ENCODE measurements at regions not wholly inside any gene's neighbourhood (a gene's known extent, or its start where the extent isn't known, plus 50 kb on each side); places are given as distances from the start of the nearest gene placed in this dataset.

DNA sequence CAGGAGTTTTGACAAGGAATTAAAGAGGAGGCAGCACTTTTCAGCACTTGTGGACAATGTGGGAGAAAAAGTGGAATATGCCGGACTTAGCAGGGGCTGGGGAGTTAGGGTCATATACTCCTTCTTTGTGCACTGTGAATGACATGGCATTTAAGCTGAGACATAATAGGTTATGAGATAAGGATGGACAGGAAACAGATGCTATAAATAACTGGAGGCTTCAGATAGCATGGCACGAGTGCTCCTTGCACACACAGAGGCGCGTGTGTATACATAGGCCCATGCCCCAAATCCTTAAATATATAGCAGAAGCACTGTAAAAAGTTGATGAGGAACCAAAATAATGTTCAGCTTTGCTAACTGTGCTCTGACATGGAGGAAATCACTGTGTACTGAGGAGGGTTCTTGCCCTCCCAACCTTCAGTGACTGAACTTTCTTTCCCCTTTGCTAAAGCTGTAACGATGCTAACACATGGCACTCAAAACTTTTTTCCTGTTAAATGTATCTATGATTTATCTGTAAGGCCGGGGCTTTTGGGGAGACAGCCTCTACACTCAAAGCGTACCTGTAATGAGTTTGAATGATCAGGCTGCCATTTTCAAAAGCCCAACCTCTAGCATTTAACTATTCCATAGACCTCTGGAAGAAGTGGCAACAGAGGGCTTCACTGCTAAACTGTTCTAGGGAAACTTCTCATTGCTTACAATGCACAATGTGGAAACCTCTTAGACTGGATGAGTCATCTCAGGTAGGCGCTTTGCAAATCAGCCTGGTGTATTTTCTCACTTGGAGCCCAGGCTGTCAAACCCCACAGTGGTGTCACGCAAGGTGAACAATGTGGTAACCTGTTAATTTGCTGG is 784.6 kb downstream of the NR2F2 start:
- H3K4me3 ChIP-seq (ENCODE audit: insufficient read length, low read depth), result no peak overlapping the region
- no peaks in the 10 kb centered on the region for H3K36me3 ChIP-seq (ENCODE audit: insufficient read depth, insufficient read length, low read length)
- no peaks in the 10 kb centered on the region for H3K27me3 ChIP-seq (ENCODE audit: insufficient read depth, insufficient read length)
- H3K9ac ChIP-seq (ENCODE audit: insufficient read length, low read depth), result no peak overlapping the region
- TF ChIP-seq ZNF274 (IDR thresholded peaks at IDR 0.05; ENCODE audit: low read depth, low read length), result no peak
- TF ChIP-seq YY1 (IDR thresholded peaks at IDR 0.05; ENCODE audit: insufficient read depth, insufficient read length), result no peak
- H3K4me1 ChIP-seq (ENCODE audit: insufficient read depth, insufficient read length), result no peaks in the 10 kb centered on the region
- no peaks in the 10 kb centered on the region for H3K9me3 ChIP-seq (ENCODE audit: insufficient read depth, low read length)
- no peak for DNase-seq (ENCODE audit: low read depth, low spot score)

DNA sequence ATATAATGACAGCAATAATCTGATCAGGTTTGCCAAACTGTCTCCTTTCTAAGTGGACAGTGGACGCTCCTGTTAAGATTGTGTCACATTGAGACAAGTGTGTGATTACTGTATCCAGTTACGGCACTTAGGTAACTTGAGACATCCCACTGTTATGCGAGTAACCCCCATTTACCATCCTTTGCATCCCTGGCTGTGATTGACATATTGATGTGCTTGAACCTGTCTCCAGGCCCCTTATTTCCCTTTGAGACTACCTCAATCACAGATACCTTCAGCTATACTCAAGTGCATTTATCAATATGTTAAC is 785.2 kb downstream of the NR2F2 start:
- Histone ChIP-seq H3K27me3 (ENCODE audit: insufficient read depth, insufficient read length) (no peaks in the 10 kb centered on the region), H3K4me1 (ENCODE audit: insufficient read depth, insufficient read length) (no peaks in the 10 kb centered on the region), H3K4me3 (ENCODE audit: insufficient read length, low read depth) (no peak overlapping the region), H3K9ac (ENCODE audit: insufficient read length, low read depth) (no peak overlapping the region), H3K36me3 (ENCODE audit: insufficient read depth, insufficient read length, low read length) (no peaks in the 10 kb centered on the region), H3K9me3 (ENCODE audit: insufficient read depth, low read length) (no peaks in the 10 kb centered on the region)
- DNase-seq (ENCODE audit: low read depth, low spot score), result no peak
- TF ChIP-seq YY1 (IDR thresholded peaks at IDR 0.05; ENCODE audit: insufficient read depth, insufficient read length), result no peak
- no peak for TF ChIP-seq ZNF274 (IDR thresholded peaks at IDR 0.05; ENCODE audit: low read depth, low read length)

GRCh38 chr15:97124790-97125189 is 794.3 kb downstream of the NR2F2 start:
- no peak for DNase-seq (ENCODE audit: low read depth, low spot score)
- no peaks in the 10 kb centered on the region for H3K36me3 ChIP-seq (ENCODE audit: insufficient read depth, insufficient read length, low read length)
- TF ChIP-seq ZNF274 (IDR thresholded peaks at IDR 0.05; ENCODE audit: low read depth, low read length) (no peak), YY1 (IDR thresholded peaks at IDR 0.05; ENCODE audit: insufficient read depth, insufficient read length) (no peak), SUZ12 (IDR thresholded peaks at IDR 0.05; ENCODE audit: extremely low read depth, insufficient read depth, insufficient read length) (no peak)
- H3K4me1 ChIP-seq (ENCODE audit: insufficient read depth, insufficient read length), result no peaks in the 10 kb centered on the region
- H3K27me3 ChIP-seq (ENCODE audit: insufficient read depth, insufficient read length), result no peaks in the 10 kb centered on the region
- no peaks in the 10 kb centered on the region for H3K9me3 ChIP-seq (ENCODE audit: insufficient read depth, low read length)
- H3K4me3 ChIP-seq (ENCODE audit: insufficient read length, low read depth), result no peak overlapping the region
- no peak overlapping the region for H3K9ac ChIP-seq (ENCODE audit: insufficient read length, low read depth)

DNA sequence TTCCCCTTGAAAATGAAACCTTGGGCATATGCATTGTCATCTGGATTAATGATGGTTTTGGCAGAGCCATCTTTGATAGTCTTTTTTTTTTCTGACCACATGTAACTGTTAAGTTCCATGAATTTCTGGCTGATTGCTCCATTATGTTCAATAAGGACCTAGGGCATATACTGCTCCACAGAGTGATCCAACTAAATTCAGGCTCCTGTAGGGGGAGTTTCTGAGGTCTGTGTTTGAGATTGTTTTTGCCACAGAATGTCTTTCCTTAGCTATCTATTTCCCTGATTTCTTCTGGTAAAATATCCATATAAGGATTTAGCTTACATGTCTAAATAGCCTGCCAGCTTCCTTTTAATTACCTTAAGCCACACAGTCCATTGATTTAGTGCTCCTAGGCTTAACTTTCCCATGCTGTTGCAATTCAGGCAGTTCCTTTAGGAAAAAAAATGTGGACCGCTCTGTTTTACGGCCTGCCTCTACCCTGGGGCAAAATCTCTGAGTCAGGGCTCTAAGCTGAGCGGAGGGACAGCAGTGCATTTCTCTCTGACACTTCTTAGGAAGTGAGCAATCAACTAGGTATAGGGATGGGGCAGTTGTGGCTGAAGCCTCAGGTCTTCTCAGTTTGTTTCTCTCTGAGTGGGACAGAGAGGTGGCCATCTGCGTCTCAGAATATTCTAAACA is 796.2 kb downstream of the NR2F2 start:
- no peak overlapping the region for H3K9ac ChIP-seq (ENCODE audit: insufficient read length, low read depth)
- no peaks in the 10 kb centered on the region for H3K9me3 ChIP-seq (ENCODE audit: insufficient read depth, low read length)
- TF ChIP-seq YY1 (IDR thresholded peaks at IDR 0.05; ENCODE audit: insufficient read depth, insufficient read length) (no peak), SUZ12 (IDR thresholded peaks at IDR 0.05; ENCODE audit: extremely low read depth, insufficient read depth, insufficient read length) (no peak)
- H3K36me3 ChIP-seq (ENCODE audit: insufficient read depth, insufficient read length, low read length), result no peaks in the 10 kb centered on the region
- no peaks in the 10 kb centered on the region for H3K4me1 ChIP-seq (ENCODE audit: insufficient read depth, insufficient read length)
- H3K27me3 ChIP-seq (ENCODE audit: insufficient read depth, insufficient read length), result no peaks in the 10 kb centered on the region
- DNase-seq (ENCODE audit: low read depth, low spot score), result peak; percentile 33
- H3K4me3 ChIP-seq (ENCODE audit: insufficient read length, low read depth), result no peak overlapping the region

- Histone ChIP-seq H3K4me3 (ENCODE audit: insufficient read length, low read depth) (no peak overlapping the region), H3K9me3 (ENCODE audit: insufficient read depth, low read length) (no peaks in the 10 kb centered on the region), H3K9ac (ENCODE audit: insufficient read length, low read depth) (no peak overlapping the region), H3K36me3 (ENCODE audit: insufficient read depth, insufficient read length, low read length) (no peaks in the 10 kb centered on the region), H3K27me3 (ENCODE audit: insufficient read depth, insufficient read length) (no peaks in the 10 kb centered on the region), H3K4me1 (ENCODE audit: insufficient read depth, insufficient read length) (no peaks in the 10 kb centered on the region)
- TF ChIP-seq SUZ12 (IDR thresholded peaks at IDR 0.05; ENCODE audit: extremely low read depth, insufficient read depth, insufficient read length) (no peak), YY1 (IDR thresholded peaks at IDR 0.05; ENCODE audit: insufficient read depth, insufficient read length) (no peak), ZNF274 (IDR thresholded peaks at IDR 0.05; ENCODE audit: low read depth, low read length) (no peak)
- no peak for DNase-seq (ENCODE audit: low read depth, low spot score)
Observed at GRCh38 chr15:97129674-97130073, 799.2 kb downstream of the NR2F2 start.

DNA sequence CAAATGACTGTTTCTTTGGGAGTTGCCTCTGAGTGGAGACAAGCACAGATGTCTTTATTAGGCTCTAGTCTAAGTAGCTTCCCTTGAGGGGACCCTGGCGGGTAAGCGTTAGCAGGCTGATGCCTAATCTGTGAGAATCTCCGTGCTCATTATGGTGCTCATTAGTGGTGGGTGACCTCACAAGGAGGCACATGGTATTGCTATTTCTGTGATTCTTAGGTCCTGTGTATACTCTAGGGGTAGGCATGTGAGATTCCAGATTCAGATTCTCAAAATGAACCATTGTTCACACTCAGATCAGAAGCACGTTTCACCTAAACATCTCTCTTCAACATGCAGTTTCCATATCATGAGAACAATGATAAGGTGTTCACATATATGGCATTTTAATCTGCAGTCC is 809.7 kb downstream of the NR2F2 start:
- Histone ChIP-seq H3K27me3 (ENCODE audit: insufficient read depth, insufficient read length) (no peaks in the 10 kb centered on the region), H3K36me3 (ENCODE audit: insufficient read depth, insufficient read length, low read length) (no peaks in the 10 kb centered on the region)

GRCh38 chr15:97141360-97141759 is 810.9 kb downstream of the NR2F2 start:
- DNase-seq (ENCODE audit: low read depth, low spot score), result no peak
- Histone ChIP-seq H3K9ac (ENCODE audit: insufficient read length, low read depth) (no peak overlapping the region), H3K9me3 (ENCODE audit: insufficient read depth, low read length) (no peaks in the 10 kb centered on the region), H3K36me3 (ENCODE audit: insufficient read depth, insufficient read length, low read length) (no peaks in the 10 kb centered on the region), H3K4me3 (ENCODE audit: insufficient read length, low read depth) (no peak overlapping the region), H3K27me3 (ENCODE audit: insufficient read depth, insufficient read length) (no peaks in the 10 kb centered on the region), H3K4me1 (ENCODE audit: insufficient read depth, insufficient read length) (no peaks in the 10 kb centered on the region)
- no peak for TF ChIP-seq SUZ12 (IDR thresholded peaks at IDR 0.05; ENCODE audit: extremely low read depth, insufficient read depth, insufficient read length)
- TF ChIP-seq YY1 (IDR thresholded peaks at IDR 0.05; ENCODE audit: insufficient read depth, insufficient read length), result no peak
- TF ChIP-seq ZNF274 (IDR thresholded peaks at IDR 0.05; ENCODE audit: low read depth, low read length), result no peak

More for the DNA sequence above, 809.7 kb downstream of the NR2F2 start:
- H3K4me3 ChIP-seq (ENCODE audit: insufficient read length, low read depth), result no peak overlapping the region
- H3K9ac ChIP-seq (ENCODE audit: insufficient read length, low read depth), result no peak overlapping the region
- TF ChIP-seq SUZ12 (IDR thresholded peaks at IDR 0.05; ENCODE audit: extremely low read depth, insufficient read depth, insufficient read length), result no peak
- TF ChIP-seq YY1 (IDR thresholded peaks at IDR 0.05; ENCODE audit: insufficient read depth, insufficient read length), result no peak
- no peak for TF ChIP-seq ZNF274 (IDR thresholded peaks at IDR 0.05; ENCODE audit: low read depth, low read length)
- H3K4me1 ChIP-seq (ENCODE audit: insufficient read depth, insufficient read length), result no peaks in the 10 kb centered on the region
- DNase-seq (ENCODE audit: low read depth, low spot score), result no peak
- no peaks in the 10 kb centered on the region for H3K9me3 ChIP-seq (ENCODE audit: insufficient read depth, low read length)
